Ishikawa (cell line): ENCODE measurements at regions not wholly inside any gene's neighbourhood (a gene's known extent, or its start where the extent isn't known, plus 50 kb on each side); places are given as distances from the start of the nearest gene placed in this dataset.

Source experiments
- CEBPB ChIP-seq: IDR thresholded peaks from 2 replicates; pipeline ENCODE4 v1.6.1; 2012
- CREB1 ChIP-seq: IDR thresholded peaks from 2 replicates; pipeline ENCODE4 v1.6.1; 2012; ENCODE audit warnings: low read depth
- EGR1 ChIP-seq: IDR thresholded peaks from 2 replicates; pipeline ENCODE4 v1.6.1; 2012
- EP300 ChIP-seq: IDR thresholded peaks from 2 replicates; pipeline ENCODE4 v1.6.1; 2012; ENCODE audit warnings: borderline replicate concordance
- MAX ChIP-seq: IDR thresholded peaks from 2 replicates; pipeline ENCODE4 v1.6.1; 2012
- RAD21 ChIP-seq: IDR thresholded peaks from 2 replicates; pipeline ENCODE4 v1.6.1; 2012; ENCODE audit warnings: low read depth
- REST ChIP-seq: IDR thresholded peaks from 2 replicates; pipeline ENCODE4 v1.6.1; 2012; ENCODE audit warnings: low read depth, mild to moderate bottlenecking
- TAF1 ChIP-seq: IDR thresholded peaks from 2 replicates; pipeline ENCODE4 v1.6.1; 2012; ENCODE audit warnings: low read depth, mild to moderate bottlenecking
- TCF12 ChIP-seq: IDR thresholded peaks from 2 replicates; pipeline ENCODE4 v1.6.1; 2012; ENCODE audit warnings: low read depth
- TEAD4 ChIP-seq: IDR thresholded peaks from 2 replicates; pipeline ENCODE4 v1.6.1; 2012
- ZBTB7A ChIP-seq: IDR thresholded peaks from 2 replicates; pipeline ENCODE4 v1.6.1; 2012; ENCODE audit warnings: low read depth

DNA sequence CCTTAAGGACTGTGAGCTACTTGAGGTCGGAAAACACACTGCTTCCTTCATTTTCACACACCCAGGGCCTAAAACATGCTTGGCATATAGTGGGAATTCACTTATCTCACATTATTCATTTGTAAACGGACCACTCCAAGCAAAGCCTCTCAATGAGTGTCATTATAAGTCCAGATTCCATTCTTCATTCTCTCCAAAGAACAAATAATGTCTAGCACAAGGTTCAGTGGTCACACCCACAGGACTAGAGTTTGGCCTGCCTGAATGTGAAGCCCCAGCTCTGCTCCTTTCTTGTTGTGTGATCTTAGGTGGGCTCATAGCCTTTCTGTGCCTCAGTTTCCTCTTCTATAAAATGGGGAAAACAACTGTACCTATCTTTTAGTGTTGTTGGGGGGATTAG, 119.6 kb upstream of the NDP start:
- no peak for TF ChIP-seq RAD21
- no peak for TF ChIP-seq EP300
- no peak for TF ChIP-seq REST
- no peak for TF ChIP-seq TAF1
- TF ChIP-seq EGR1: no peak
- no peak for TF ChIP-seq TCF12
- TF ChIP-seq TEAD4: no peak
- no peak for TF ChIP-seq ZBTB7A
- no peak for TF ChIP-seq MAX
- TF ChIP-seq CEBPB: no peak
- no peak for TF ChIP-seq CREB1
